DND-41 (cell line): ENCODE measurements at regions not wholly inside any gene's neighbourhood (a gene's known extent, or its start where the extent isn't known, plus 50 kb on each side); places are given as distances from the start of the nearest gene placed in this dataset.

ENCODE experiments used
- EZH2 ChIP-seq: IDR thresholded peaks from 3 replicates; pipeline ENCODE4 v1.6.1; 2012; ENCODE audit warnings: borderline replicate concordance, low read depth, mild to moderate bottlenecking, moderate library complexity, low read length, inconsistent platforms; ENCODE audit not compliant: severe bottlenecking
- TF ChIP-seq, protein P1 (sequence below): IDR thresholded peaks from 2 replicates; pipeline ENCODE4 v1.5.1; 2012; ENCODE audit warnings: borderline replicate concordance, low read length, moderate library complexity, mild to moderate bottlenecking; ENCODE audit not compliant: poor library complexity, severe bottlenecking; ENCODE audit errors: extremely low read depth

DNA sequence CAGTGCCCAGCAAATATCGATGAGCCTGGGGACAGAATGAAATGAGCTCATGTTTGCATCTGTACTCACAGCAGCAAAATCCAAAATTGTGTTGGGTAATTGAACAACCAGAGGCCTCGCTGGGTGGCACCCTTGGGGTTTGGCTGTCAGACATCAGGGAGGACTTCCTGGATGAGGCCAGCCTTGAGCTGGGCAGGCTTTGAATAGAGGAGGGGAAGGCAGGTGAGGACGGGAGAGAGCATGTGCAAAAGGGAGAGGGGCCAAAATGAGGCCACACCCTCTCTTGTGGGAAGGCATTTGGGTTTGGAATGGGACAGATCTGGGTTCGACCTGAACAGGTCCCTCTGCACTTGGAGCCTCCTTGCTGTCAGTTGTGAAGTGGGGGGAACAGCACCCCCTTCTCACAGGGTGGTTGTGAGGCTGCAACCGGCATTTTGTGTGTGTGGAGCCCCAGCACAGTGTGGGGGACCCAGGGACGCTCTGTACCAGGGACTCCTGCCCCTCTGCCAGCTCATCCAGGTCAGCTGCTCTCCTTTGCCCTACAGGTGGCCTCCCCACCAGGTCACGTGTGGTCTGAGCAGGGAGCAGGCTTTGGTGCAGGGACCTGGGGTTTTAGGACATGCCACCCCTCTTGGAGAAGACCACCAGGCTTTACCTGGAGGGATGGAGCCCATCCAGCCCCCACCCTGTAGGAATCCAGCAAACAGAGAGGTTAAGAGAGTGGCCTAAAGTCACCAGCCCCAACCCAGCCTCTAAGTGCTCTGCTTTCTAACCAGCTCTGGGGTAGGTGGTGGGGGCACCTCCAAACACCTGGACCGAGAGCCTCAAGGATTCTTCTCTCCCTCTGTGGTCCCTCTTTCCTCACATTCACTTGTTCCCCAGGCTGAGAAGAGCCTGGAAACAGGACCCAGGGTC, 521.8 kb downstream of the PTPRU start:
- TF ChIP-seq, protein P1, sequence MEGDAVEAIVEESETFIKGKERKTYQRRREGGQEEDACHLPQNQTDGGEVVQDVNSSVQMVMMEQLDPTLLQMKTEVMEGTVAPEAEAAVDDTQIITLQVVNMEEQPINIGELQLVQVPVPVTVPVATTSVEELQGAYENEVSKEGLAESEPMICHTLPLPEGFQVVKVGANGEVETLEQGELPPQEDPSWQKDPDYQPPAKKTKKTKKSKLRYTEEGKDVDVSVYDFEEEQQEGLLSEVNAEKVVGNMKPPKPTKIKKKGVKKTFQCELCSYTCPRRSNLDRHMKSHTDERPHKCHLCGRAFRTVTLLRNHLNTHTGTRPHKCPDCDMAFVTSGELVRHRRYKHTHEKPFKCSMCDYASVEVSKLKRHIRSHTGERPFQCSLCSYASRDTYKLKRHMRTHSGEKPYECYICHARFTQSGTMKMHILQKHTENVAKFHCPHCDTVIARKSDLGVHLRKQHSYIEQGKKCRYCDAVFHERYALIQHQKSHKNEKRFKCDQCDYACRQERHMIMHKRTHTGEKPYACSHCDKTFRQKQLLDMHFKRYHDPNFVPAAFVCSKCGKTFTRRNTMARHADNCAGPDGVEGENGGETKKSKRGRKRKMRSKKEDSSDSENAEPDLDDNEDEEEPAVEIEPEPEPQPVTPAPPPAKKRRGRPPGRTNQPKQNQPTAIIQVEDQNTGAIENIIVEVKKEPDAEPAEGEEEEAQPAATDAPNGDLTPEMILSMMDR = no peak
- TF ChIP-seq EZH2 = no peak
